BE2C (cell line): ENCODE measurements at regions not wholly inside any gene's neighbourhood (a gene's known extent, or its start where the extent isn't known, plus 50 kb on each side); places are given as distances from the start of the nearest gene placed in this dataset.

ENCODE experiments used
- DNase-seq: peaks from one replicate; pipeline ENCODE4 v3.0.0-alpha.2; 2020
- H3K27me3 ChIP-seq: fragments of 250-450 bp; sonication (Bioruptor Pico); 2 replicates; pipeline ENCODE4 v1.5.1; 2020; ENCODE audit warnings: mild to moderate bottlenecking
- H3K36me3 ChIP-seq: fragments of 250-450 bp; sonication (Bioruptor Pico); 2 replicates; pipeline ENCODE4 v1.5.1; 2020; ENCODE audit warnings: mild to moderate bottlenecking
- H3K4me1 ChIP-seq: fragments of 250-450 bp; sonication (Bioruptor Pico); 2 replicates; pipeline ENCODE4 v1.5.1; 2020
- H3K4me3 ChIP-seq: 2 replicates; pipeline ENCODE4 v1.5.1; 2011; ENCODE audit warnings: low read depth, low read length
- H3K9me3 ChIP-seq: fragments of 250-450 bp; sonication (Bioruptor Pico); 2 replicates; pipeline ENCODE4 v1.5.1; 2020
- CTCF ChIP-seq: IDR thresholded peaks from 2 replicates; pipeline ENCODE4 v1.5.1; 2012; ENCODE audit warnings: mild to moderate bottlenecking, low read depth, low read length

- Histone ChIP-seq H3K4me1 (no peaks in the 10 kb centered on the region), H3K36me3 (no peaks in the 10 kb centered on the region), H3K9me3 (no peaks in the 10 kb centered on the region), H3K4me3 (no peak overlapping the region), H3K27me3 (no peaks in the 10 kb centered on the region)
- no peak for TF ChIP-seq CTCF
- DNase-seq = no peak
Measured at GRCh38 chr3:126292318-126293070, 64.7 kb downstream of the KLF15 start.

GRCh38 chr3:126291537-126291936 is 65.7 kb downstream of the KLF15 start:
- TF ChIP-seq CTCF = no peak
- H3K4me3 ChIP-seq = no peak overlapping the region
- DNase-seq = no peak
- H3K36me3 ChIP-seq = no peaks in the 10 kb centered on the region
- no peaks in the 10 kb centered on the region for H3K27me3 ChIP-seq
- H3K4me1 ChIP-seq = no peaks in the 10 kb centered on the region; the same call in 1 of the 2 replicates
- no peaks in the 10 kb centered on the region for H3K9me3 ChIP-seq

GRCh38 chr3:126291061-126291460 is 66.1 kb downstream of the KLF15 start:
- H3K27me3 ChIP-seq = no peaks in the 10 kb centered on the region
- no peaks in the 10 kb centered on the region for H3K36me3 ChIP-seq
- no peak for TF ChIP-seq CTCF
- DNase-seq = no peak
- no peaks in the 10 kb centered on the region for H3K9me3 ChIP-seq
- H3K4me3 ChIP-seq = no peak overlapping the region
- H3K4me1 ChIP-seq = no peaks in the 10 kb centered on the region; the same call in 1 of the 2 replicates

- no peak for DNase-seq
- H3K4me3 ChIP-seq = no peak overlapping the region
- no peaks in the 10 kb centered on the region for H3K9me3 ChIP-seq
- TF ChIP-seq CTCF = no peak
- no peaks in the 10 kb centered on the region for H3K27me3 ChIP-seq
- no peaks in the 10 kb centered on the region; the same call in 1 of the 2 replicates for H3K4me1 ChIP-seq
- H3K36me3 ChIP-seq = no peaks in the 10 kb centered on the region
Measured at GRCh38 chr3:126290325-126290724, 66.9 kb downstream of the KLF15 start.

GRCh38 chr3:126289096-126289495 is 68.1 kb downstream of the KLF15 start:
- no peak for DNase-seq
- H3K27me3 ChIP-seq = no peaks in the 10 kb centered on the region
- H3K4me3 ChIP-seq = no peak overlapping the region
- no peak for TF ChIP-seq CTCF
- no peaks in the 10 kb centered on the region; the same call in 1 of the 2 replicates for H3K4me1 ChIP-seq
- no peaks in the 10 kb centered on the region for H3K36me3 ChIP-seq
- no peaks in the 10 kb centered on the region for H3K9me3 ChIP-seq

- no peaks in the 10 kb centered on the region for H3K27me3 ChIP-seq
- no peak for TF ChIP-seq CTCF
- H3K4me3 ChIP-seq = no peak overlapping the region
- no peaks in the 10 kb centered on the region; the same call in 1 of the 2 replicates for H3K4me1 ChIP-seq
- no peak for DNase-seq
- H3K9me3 ChIP-seq = no peaks in the 10 kb centered on the region
- H3K36me3 ChIP-seq = no peaks in the 10 kb centered on the region
Measured at GRCh38 chr3:126288314-126288713, 68.9 kb downstream of the KLF15 start.
